ENCODE measurements at regions not wholly inside any gene's neighbourhood (a gene's known extent, or its start where the extent isn't known, plus 50 kb on each side); places are given as distances from the start of the nearest gene placed in this dataset.

DNA sequence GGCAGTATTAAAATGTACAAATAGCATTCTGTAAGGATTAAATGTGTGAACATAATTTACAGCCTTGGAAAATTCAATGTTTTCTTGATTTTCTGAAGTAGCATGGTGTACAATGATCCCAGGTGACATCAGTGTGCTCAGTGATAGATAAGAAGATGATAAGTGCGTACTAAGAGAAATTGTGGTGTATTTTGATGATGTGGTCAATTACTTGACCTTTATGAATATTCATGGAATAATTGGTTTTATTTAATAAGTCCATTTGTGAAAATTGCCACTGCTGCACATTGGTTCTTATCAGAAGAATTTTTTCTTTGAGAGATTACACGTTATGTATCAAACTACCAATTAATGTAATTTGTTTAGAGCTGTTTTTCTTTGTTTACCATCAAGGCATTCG, 128.8 kb downstream of the FOXG1 start:
- DNase-seq (ENCODE audit: low read depth) = no peak
- TF ChIP-seq CTCF (IDR thresholded peaks at IDR 0.05; ENCODE audit: control insufficient read depth, insufficient read depth, low read depth, low read length, missing control alignments) = no peak
- no peak overlapping the region for H3K4me3 ChIP-seq (ENCODE audit: control insufficient read depth, low read depth, low read length)

GRCh38 chr14:28896337-28896736, 129.8 kb downstream of the FOXG1 start:
- no peak for DNase-seq (ENCODE audit: low read depth)
- TF ChIP-seq CTCF (IDR thresholded peaks at IDR 0.05; ENCODE audit: control insufficient read depth, insufficient read depth, low read depth, low read length, missing control alignments) = no peak
- H3K4me3 ChIP-seq (ENCODE audit: control insufficient read depth, low read depth, low read length) = no peak overlapping the region

DNA sequence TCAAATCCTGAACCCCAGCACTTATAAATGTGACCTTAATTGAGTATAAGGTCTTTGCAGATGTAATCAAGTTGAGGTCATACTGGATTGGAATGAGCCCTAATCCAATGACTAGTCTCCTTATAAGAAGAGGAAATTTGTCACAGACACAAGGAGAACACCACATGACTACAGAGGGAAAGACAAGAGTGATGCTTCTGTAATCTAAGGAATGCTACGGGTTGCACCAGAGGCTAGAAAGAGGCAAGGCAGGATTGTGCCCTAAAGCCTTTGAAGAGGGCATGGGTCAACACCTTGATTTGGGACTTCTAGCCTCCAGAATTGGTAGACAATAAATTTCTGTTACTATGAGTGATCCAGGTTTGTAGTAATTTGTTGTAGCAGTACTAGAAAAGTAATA, 135.0 kb downstream of the FOXG1 start:
- TF ChIP-seq CTCF (IDR thresholded peaks at IDR 0.05; ENCODE audit: control insufficient read depth, insufficient read depth, low read depth, low read length, missing control alignments) = no peak
- DNase-seq (ENCODE audit: low read depth) = no peak

DNA sequence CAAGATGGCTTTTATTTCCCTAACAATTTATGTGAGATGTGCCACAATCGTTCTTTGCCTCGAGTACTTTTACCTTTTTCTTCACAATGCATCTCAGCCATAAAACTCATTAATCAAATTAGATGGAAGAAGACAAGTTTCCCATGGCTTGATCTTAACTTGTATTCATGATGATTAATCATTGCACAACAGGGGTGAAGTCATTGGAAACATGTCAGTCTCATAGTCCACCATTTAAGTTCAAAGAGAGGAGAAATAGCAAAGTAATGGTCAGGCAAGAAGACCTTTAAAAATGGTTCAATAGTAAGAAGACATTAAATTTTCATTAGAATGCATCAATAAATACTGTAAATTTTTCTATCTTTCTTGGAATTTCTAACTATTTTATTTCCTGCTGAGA, 136.3 kb downstream of the FOXG1 start:
- no peak for DNase-seq (ENCODE audit: low read depth)
- TF ChIP-seq CTCF (IDR thresholded peaks at IDR 0.05; ENCODE audit: control insufficient read depth, insufficient read depth, low read depth, low read length, missing control alignments) = no peak
- no peak overlapping the region for H3K4me3 ChIP-seq (ENCODE audit: control insufficient read depth, low read depth, low read length)

More for the DNA sequence above, 135.0 kb downstream of the FOXG1 start:
- no peak overlapping the region for H3K4me3 ChIP-seq (ENCODE audit: control insufficient read depth, low read depth, low read length)

DNA sequence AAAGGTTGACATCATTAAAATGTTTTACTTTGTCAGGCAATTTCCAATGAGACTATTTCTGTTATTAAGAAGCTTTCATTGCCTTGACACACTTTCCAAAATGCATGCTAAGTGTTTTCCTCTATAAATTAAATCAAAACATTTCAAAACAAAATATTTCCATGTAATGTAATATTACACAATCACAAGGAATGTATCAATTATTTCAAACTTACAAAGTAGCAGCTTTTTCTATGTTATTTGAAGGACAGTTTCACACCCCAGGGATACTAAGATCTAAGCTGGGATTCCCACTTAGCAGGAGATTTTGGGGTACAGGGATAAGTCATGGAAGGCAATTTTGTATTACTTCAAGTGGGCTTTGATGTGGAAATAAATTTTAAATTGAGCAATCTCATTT, 144.9 kb downstream of the FOXG1 start:
- no peak overlapping the region for H3K4me3 ChIP-seq (ENCODE audit: control insufficient read depth, low read depth, low read length)
- no peak for DNase-seq (ENCODE audit: low read depth)
- no peak for TF ChIP-seq CTCF (IDR thresholded peaks at IDR 0.05; ENCODE audit: control insufficient read depth, insufficient read depth, low read depth, low read length, missing control alignments)

- no peak for DNase-seq (ENCODE audit: low read depth)
- TF ChIP-seq CTCF (IDR thresholded peaks at IDR 0.05; ENCODE audit: control insufficient read depth, insufficient read depth, low read depth, low read length, missing control alignments) = no peak
- no peak overlapping the region for H3K4me3 ChIP-seq (ENCODE audit: control insufficient read depth, low read depth, low read length)
Measured at GRCh38 chr14:28913056-28913455, 146.5 kb downstream of the FOXG1 start.

DNA sequence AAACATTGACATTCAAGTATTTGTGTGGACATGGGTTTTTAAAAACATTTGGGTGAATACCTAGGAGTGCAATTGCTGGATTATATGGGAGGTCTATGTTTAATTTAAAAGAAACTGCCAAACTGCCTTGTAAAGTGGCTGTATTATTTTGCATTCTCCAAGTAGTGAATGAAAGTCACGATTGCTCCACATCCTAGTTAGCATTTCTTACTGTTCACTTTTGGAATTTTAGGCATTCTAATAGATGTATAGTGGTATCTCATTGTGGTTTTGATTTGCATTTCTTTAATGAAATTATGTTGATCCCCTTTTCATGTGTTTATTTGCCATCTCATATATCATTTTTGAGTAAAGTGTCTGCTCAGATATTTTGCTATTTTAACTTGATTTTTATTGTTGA, 159.5 kb downstream of the FOXG1 start:
- TF ChIP-seq CTCF (IDR thresholded peaks at IDR 0.05; ENCODE audit: control insufficient read depth, insufficient read depth, low read depth, low read length, missing control alignments) = no peak
- H3K4me3 ChIP-seq (ENCODE audit: control insufficient read depth, low read depth, low read length) = no peak overlapping the region
- DNase-seq (ENCODE audit: low read depth) = no peak
